Lung microvascular endothelial cell (primary cell): ENCODE measurements at regions not wholly inside any gene's neighbourhood (a gene's known extent, or its start where the extent isn't known, plus 50 kb on each side); places are given as distances from the start of the nearest gene placed in this dataset.
A peak's percentile ranks its signal among the peaks of the same experiment; 100 is the strongest.

ENCODE experiments used
- DNase-seq, 2 donors: peaks; one replicate each; pipeline versions ENCODE4 v3.0.0 to v3.0.0-alpha.2; 2010; ENCODE audit warnings: low read depth in 2 of 2

DNA sequence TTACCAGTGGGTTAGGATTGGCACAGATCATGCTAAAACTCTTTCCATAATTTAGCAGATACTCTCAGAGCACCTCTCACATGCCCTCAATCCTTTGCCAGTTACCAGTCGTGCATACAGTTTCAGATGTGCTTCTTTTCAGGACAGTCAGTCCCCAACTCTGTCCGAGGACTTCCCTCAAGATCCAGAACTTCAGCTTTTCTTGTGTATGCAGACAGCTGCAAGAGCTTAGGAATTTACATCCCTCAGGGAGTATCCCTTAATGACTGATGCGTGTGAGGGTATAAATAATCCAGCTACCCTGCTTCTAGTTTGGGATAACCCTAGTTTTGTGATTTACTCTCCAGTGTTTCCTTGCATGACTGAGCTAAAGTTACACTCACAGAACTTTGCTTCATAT, 393.0 kb upstream of the PLXNA2 start:
- DNase-seq = no peak

DNA sequence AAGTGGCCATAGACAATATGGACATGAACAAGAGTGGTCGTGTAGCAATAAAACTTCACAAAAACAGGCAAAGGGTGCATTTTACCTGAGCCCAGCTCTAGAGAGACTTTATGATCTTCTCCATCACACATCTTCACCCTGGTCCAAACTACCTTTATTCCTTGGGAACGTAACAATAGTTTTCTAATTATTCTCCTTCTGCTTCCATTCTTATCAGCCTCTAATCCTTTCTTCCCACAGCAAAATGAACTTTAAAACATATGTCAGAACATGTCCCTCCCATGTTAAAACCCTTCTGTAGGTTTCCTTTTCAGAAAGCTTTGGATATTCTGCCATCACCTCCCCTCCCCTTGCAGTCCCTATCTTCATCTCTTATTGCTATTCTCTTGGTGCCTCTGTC, 395.2 kb upstream of the PLXNA2 start:
- DNase-seq = no peak

DNA sequence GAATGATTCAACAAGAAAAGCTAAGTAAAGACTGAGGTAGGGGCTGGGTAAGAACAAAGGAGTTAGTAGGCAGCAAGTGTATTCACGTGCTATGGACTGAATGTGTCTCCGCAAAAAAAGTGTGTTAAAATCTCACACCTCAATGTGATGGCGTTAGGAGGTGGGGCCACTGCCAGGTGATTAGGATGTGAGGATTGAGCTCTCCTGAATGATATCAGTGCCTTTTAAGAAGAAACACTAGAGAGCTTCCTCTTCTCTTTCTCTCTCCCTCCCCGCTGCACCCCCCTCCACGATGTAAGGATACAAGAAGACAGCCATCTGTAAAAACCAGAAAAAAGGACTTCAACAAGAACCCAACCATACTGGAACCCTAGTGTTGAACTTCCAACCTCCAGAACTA, 396.1 kb upstream of the PLXNA2 start:
- no peak for DNase-seq

DNA sequence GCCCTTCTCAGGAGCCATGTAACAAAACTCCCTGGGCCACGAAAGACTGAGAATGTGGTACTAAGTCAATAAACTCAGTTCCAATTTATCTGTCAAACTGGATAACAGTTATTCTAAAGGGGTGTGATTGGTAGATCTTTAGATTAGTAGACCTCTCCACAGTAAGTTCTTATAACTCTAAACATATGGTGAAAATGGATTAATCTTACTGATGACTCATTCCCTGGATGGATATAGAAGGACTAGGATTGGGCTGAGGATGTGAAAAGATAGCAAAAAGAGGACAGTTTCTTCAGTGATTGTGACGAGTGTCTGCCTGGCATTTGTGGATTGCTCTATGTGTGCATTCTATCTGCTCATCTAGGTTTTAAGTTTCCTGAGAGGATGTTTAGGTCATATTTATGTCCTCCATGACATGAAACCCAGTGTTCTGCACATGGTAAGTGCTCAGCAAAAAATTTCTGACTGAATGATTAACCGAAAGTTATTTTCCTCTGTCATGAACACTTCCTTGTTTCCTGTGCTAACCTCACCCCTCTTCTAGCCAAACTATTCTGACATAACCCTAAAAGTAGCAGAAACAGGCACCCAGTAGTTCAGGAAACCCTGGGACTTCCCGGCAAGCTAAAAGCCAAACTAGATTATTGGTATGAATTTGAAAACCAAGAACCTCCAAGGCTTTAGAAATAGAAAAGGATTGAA, 397.5 kb upstream of the PLXNA2 start:
- no peak for DNase-seq

DNA sequence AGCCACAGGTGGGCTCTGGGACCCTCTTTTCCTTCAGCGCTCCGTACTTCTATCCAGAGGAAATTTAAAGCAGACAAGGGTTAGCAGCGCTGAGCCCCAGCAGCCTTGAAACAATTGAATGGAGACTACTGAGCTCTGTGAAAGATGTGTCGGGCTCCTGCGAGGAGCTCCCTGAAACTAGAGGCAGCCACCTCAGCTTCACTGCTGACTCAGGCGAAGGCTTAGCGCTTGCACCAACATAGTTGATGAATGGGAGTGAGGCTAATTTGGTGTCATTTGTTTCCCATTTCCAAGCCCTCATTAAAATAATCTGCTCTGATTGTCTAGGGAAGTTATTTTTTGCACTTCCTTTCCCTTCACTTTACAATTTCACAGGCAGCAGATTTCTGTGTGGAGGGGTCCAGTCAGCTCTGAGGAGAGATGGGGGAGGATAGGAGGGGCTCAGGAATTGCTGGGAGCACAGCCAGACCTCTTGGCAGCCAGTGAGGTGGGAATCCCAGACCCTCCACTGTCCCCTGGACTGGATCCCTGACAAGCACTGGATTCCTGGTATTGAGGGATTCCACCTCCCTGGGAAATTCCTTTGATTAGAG, 398.9 kb upstream of the PLXNA2 start:
- DNase-seq = no peak

DNA sequence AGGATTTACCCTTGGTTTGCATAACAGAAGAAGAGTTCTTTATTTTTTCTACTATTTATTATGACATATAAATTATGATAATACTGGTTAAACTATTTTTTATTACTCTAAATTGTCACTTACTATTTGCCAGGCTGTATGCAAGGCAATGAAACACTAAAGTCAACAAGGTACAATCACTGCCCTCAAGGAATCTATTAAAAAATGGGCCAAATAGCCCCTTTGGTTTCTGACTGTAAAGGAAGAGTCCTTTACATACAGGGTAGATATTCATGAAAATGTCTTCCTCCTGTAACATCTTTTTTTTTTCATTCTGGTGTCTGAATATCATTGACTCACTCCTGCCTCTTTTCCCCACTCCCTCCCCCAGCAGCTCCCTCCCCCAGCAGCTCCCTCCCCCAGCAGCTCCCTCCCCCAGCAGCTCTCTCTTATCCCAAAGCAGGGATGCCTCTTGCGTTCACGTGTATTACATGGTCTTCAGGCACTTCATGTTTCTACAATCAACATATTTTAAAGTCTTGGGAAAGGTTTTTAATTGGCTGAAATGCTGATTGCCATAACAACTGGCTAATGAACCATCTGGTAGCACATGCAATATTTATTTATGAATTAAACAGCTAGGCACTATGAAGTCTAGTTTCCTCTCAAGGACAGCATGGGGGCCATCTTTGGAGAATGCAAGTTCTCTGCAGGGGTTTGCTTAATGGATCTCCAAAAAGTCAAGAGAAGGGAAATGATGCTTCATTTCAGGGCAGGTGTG, 400.4 kb upstream of the PLXNA2 start:
- no peak for DNase-seq

DNA sequence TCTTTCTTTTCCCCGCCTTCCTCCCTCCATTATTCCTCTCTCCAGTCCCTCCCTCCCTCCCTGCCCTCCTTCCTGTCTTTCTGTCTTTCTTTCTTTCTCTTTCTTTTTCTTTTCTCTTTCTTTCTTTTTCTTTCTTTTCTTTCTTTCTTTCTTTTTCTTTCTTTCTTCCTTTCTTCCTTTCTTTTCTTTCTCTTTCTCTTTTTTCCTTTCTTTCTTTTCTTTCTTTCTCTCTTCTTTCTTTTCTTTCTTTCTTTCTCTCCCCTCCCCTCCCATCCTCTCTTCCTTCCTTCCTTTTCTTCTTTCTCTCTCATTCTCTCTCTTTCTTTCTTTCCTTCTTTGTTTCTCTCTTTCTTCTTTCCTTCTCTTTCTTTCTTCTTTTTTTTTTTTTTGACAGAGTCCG, 402.2 kb upstream of the PLXNA2 start:
- no peak for DNase-seq

DNA sequence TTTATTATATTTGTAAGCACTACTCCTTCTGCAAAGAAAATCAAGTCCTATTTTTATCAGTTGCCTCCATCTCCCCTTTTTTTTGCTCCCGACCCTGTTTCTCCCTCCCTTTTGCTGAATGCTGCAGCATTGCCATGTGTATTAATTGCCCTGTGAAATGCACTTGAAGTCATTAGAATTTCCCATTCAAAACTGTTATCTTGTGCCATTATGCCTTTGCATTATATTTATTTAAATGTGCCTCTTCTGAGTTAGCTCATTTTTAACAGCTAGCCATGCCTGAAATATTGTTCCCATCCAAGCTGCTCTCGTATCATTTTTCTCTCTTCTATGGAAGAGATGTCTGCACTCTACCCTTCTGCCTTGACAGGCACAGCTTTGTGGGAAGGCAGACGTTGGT, 404.0 kb upstream of the PLXNA2 start:
- no peak for DNase-seq

DNA sequence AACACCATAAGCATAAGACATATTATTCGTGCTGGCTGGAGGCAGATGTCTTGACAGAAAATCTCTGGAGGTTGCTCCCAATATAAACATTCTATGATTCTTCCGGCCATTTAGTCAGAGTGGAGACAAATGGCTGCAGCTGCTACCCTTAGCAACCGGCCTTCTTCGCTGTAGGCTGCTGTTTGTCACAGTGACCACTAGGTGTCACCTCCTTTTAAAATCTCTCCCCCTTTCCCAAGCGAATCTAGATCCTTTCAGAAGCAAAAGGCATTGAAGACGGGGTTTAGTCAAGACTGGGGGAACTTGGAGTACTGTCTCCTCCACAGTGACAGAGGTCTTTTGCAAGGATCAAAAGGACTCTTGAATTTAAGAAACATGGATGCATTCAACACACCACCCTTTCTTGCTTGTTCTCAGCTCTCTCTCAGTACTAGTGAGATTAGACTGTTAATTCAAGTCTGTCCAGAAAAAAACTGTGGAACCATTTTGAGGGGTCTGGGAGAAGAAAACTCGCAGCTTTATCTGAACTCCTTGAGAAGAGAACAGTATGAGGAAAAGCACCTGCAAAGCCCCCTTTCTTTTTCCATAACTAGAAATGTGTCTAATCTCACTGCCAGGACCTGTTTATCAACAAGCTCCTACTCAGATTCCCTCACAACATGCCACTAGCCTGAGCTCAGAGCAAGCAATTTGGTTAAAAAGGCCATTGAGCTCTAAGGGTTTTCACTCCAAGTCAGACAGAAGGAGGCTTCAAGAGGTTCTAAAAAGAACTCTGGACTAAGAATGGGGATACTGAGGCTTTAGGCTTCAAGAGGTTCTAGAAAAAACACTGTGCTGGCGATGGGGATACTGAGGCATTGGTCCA, 408.3 kb upstream of the PLXNA2 start:
- DNase-seq = peak; percentile 72 to 89

DNA sequence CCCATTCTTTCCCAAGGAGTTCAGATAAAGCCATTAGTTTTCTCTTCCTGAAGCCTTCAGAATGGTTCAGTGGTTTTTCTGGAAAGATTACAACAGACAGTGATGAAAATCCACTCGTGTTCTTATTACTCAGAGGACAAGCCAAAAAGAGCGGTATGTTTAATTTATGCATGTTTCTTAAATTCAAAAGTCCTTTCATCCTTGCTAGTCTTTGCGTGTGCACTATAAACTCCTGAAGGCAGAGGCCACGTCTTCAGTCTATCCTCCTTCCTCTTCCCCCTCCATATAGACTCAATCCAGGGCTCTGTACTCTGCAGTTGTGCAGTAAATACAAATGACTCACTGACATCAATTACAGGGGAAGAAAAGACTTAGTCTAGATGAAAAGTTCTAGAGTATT, 409.2 kb upstream of the PLXNA2 start:
- peak in 1 of 2 donors; percentile 16 for DNase-seq

DNA sequence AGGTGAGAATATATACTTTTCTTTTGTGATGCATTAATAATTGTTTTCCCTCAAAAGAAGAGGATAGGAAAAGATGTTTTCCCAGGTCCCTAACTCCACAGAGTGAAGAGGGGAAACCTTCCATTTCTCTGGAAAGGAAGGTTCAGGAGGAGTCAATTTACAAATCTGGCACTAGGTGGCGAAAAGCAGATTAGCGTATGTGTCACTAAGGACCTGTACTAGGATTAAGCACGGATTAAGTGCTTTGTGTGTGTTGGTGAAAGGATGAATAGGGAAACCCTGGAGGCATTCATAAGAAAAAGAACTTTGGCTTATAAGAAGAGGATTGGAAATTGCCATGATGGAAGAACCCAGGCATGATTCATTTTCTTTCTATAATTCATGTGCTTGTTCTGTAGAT, 410.1 kb upstream of the PLXNA2 start:
- DNase-seq = peak; percentile 61 to 62

DNA sequence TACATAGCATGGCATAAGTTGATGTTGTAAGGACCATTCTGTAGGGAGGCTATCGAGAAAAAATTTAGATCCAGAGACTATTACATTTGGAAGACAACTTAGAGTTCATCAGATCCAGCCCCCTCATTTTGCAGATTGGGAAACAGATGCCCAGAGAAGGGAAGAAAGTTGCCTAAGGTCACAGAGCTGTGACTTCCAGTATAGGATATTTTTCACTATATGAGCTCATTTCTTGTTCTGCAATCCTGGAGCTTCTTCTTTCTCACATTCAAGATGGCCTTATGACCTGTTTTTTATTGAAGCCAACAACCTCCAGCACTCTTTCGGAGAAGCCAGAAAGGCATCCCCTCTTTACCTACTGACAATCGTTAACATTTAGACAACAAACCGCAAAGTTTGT, 421.8 kb upstream of the PLXNA2 start:
- no peak for DNase-seq

DNA sequence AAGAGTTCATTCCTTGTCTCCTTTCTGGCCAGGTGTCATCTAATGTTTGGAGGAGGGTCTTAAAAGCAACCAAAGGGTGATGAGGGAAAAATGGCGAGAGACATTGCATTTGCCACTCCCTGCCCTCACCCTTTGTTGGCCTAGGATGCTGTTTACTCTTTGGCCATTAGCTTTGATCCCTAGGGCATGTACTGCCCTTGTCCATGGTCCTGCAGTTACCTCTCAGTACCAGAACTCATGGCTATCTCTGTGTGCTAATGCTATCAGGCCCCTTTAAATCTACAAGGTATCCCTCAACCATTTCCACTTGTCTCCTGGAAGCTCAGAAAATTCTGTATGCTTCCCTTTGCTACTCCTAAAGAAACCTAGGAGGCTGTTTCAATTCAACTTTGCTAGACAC, 424.8 kb upstream of the PLXNA2 start:
- peak in 1 of 2 donors; percentile 22 for DNase-seq

DNA sequence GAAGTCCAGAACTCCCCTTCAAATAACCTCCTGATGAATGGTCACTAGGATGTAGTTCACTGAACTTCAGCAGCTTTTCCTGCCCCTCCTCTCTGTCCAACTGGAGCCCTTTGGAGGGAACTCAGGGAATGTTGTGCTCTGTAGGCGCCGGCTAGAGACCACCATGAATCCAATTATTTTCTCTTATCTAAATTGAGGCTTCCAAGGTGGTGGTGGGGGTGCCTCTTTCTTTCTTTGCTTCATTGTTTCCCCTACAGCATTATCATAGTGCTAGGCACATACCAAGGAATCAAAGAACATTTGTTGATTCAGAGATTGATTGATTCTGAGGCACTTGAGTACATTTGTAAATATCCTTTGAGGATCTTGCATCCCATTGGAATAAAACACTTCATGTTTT, 426.6 kb upstream of the PLXNA2 start:
- DNase-seq = no peak

DNA sequence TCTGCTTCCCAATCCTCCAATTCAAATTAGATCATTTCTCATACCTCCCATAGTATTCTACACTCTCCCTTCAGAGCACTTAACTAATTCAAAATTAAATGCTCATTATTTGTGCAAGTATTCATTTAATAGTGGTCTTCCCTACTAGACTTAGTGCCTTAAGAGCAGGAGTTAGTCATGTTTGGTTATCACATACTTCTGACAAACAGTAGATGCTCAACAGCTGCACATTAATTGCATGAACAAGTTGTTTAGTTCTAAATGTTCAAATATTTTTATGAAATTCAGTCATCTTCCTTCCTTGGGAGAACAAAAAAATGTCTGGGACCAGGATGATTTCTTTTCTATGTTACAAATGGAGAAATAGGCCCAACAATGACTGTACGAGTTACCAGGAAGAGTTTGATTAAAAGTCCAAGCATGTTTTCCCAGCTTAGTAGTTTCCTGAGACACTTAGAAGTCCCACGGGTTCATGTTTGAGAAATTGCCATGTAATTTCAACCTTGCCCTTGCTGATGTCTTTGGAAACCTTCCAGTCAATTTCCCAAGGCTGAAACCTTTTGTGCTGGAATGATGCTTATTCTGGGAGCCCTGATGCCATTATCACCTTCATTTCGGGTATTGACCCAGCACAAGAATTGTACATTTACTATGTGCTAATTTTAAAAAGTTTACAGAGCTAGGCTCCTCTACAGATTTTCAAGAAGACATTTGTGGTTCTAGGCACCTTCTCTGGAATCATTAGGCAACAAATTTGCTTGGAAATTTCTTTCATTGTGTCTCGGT, 437.9 kb upstream of the PLXNA2 start:
- DNase-seq = peak in 1 of 2 donors; percentile 96

DNA sequence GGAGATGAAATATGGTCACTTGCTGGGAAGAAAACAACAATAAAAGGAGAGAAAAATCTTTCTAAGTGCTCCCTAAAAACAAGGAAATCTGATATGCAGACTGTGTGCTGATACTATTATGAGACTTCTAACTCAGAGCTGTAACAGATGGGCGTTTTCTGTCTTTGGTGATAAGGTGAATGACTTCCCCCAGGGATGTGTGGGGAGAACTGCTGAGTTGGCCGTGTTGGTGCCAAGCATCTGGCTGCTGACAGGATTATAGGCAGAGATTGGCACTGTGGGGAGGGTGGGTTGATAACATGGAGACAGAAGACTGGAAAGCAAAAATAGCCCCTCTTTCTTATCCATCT, 438.5 kb upstream of the PLXNA2 start:
- DNase-seq = peak in 1 of 2 donors; percentile 35

DNA sequence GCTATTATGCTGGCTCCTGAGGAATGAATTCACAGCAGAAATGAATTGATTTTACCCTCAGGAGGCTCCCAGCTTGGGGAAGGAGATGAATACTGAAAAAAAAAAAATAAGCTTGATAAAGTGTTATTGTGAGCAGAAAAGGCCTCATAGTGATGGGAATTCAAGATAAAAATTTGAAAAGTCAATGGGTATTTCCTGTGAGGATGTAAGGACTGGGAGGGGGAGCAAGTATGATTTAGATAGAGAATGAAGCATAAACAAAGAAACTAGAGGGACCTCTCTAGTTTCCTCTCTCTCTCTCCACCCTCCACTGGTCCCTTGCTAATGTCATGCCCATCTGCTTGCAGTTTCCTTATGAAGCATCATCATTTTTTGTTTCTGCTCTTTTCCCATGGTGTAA, 439.0 kb upstream of the PLXNA2 start:
- peak in 1 of 2 donors; percentile 66 for DNase-seq

DNA sequence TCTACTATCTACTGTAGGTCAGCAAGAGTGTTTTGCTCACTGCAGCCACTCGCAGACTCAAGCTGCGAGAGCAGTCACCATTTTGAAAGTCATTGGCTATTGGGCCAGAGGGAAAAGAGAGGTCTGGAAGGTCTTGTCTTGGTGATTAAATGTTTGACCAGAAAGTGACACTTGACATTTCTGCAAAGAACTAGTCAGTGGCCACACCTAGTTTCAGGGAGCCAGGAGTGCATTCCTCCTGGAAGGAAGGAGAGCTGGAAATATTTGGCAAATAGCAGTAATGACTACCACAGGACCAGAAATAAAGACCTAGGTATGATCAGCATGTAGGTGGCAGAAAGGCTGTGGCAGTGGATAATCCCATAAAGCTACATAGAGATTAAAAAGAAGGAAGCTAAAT, 440.0 kb upstream of the PLXNA2 start:
- DNase-seq = no peak

DNA sequence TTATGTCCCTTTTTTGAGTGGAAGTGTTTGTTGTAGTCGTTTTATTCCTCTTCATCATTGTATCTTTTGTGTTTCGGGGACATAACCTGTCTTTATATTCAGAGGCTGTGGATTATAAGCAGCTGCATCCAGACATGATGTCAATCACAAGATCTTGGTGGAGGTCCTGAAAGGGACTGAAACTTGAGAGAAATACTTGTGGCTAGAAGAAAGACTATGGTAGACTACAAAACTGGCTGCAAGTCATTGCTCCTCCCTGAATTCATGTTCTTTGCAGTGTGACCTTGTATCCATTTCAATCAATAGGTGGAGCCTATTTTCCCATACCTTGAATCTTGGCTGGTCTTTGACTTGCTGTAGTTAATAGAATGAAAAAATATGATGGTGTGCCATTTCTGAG, 442.4 kb upstream of the PLXNA2 start:
- no peak for DNase-seq

DNA sequence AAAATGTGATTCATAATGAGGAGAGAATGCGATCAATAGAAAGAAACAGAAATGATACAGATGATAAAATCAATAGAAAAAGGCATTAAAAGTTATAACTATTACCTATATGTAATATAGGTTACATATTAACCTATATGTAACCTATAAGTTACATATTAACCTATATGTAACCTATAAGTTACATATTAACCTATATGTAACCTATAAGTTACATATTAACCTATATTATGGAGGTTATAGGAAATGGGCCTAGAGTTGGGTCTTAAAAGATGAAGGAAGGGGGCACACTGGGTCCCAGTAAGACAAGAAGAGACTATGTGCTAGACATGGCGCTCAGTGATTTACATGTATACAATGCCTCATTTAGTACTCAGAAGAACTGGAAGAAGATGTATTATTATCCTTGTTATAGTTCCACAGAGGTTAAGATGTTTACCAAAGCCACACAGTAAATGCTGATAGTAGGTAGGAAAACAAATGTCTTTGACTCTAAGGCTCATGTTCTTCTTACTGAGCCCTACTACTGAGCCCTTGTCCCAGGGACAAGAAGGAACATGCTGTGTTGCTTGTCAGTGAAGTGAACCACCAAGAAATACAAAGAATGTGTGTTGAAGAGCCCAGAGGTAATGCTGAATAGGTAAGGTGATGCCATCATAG, 444.6 kb upstream of the PLXNA2 start:
- DNase-seq = no peak

DNA sequence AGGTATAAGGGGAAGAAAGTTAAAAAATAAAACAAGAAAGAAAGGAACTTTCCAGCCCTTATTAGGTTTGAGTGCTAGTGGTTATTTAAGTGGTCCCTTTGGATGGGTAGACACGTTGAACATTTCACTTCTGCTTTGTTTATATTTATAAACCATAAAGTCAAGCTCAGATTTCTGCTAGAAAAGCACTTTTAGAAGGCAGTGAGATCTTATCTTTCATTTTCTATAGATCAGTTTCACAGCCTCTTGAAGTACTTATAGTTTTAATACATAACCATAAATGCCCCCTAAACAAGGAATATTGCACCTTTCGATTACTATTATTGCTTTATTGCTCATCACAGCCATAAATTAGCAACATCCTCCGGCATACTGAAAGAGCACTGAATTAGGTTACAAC, 446.8 kb upstream of the PLXNA2 start:
- no peak for DNase-seq
